CD14-positive monocyte (primary cell): ENCODE measurements at regions not wholly inside any gene's neighbourhood (a gene's known extent, or its start where the extent isn't known, plus 50 kb on each side); places are given as distances from the start of the nearest gene placed in this dataset.

ENCODE experiments used
- DNase-seq, 3 donors: peaks; one replicate each; pipeline ENCODE4 v3.0.0-alpha.2; 2011 to 2022
- H2AFZ ChIP-seq: 2 replicates; pipeline ENCODE4 v1.6.0; 2012; ENCODE audit warnings: mild to moderate bottlenecking, low read depth, low read length, inconsistent platforms; ENCODE audit not compliant: insufficient read depth, poor library complexity, severe bottlenecking
- H3K27ac ChIP-seq, 2 donors: 1 replicate in 1 of 2; 2 replicates in 1 of 2; pipeline ENCODE4 v1.5.1; 2012 to 2013; ENCODE audit warnings: low read length in 2 of 2, control low read depth in 1 of 2, inconsistent platforms in 1 of 2, low read depth in 1 of 2, mild to moderate bottlenecking in 1 of 2
- H3K27me3 ChIP-seq, 2 donors: one replicate each; pipeline versions ENCODE4 v1.6.0 to v1.6.1; 2011 to 2013; ENCODE audit warnings: low read length in 2 of 2; ENCODE audit not compliant: control insufficient read depth in 2 of 2, insufficient read depth in 2 of 2
- H3K36me3 ChIP-seq, 2 donors: replicated peaks in 1 of 2; 1 replicate in 1 of 2; 2 replicates in 1 of 2; pipeline versions ENCODE4 v1.5.1 to v1.6.1; 2012 to 2013; ENCODE audit warnings: low read length in 2 of 2, control low read depth in 1 of 2, inconsistent platforms in 1 of 2, mild to moderate bottlenecking in 1 of 2; ENCODE audit not compliant: insufficient read depth in 2 of 2, control insufficient read depth in 1 of 2
- H3K4me1 ChIP-seq, 2 donors: 1 replicate in 1 of 2; 2 replicates in 1 of 2; pipeline versions ENCODE4 v1.5.1 to v1.6.1; 2012 to 2013; ENCODE audit warnings: low read length in 2 of 2, control low read depth in 1 of 2, inconsistent platforms in 1 of 2, mild to moderate bottlenecking in 1 of 2, moderate library complexity in 1 of 2; ENCODE audit not compliant: insufficient read depth in 2 of 2, control insufficient read depth in 1 of 2
- H3K4me2 ChIP-seq: replicated peaks from 2 replicates; pipeline ENCODE3; 2012; ENCODE audit warnings: low read length, moderate library complexity, mild to moderate bottlenecking; ENCODE audit not compliant: poor library complexity, severe bottlenecking; ENCODE audit errors: extremely low read depth
- H3K4me3 ChIP-seq, 3 experiments: fragments of 200-600 bp in 1 of 3; sonication (generic) in 1 of 3; replicated peaks in 1 of 3; 1 replicate in 2 of 3; 2 replicates in 1 of 3; pipeline ENCODE4 v1.5.1; 2011 to 2013; ENCODE audit warnings: low read length in 3 of 3, mild to moderate bottlenecking in 3 of 3, control low read depth in 2 of 3, low read depth in 2 of 3, inconsistent platforms in 1 of 3, moderate library complexity in 1 of 3
- H3K79me2 ChIP-seq: 2 replicates; pipeline ENCODE4 v1.6.0; 2012; ENCODE audit warnings: mild to moderate bottlenecking, control low read depth, inconsistent platforms, low read length, moderate library complexity; ENCODE audit not compliant: insufficient read depth
- H3K9ac ChIP-seq: 2 replicates; pipeline ENCODE4 v1.6.0; 2017; ENCODE audit warnings: low read length, mild to moderate bottlenecking; ENCODE audit not compliant: insufficient read depth, poor library complexity, severe bottlenecking
- H3K9me3 ChIP-seq, 2 donors: replicated peaks in 1 of 2; 1 replicate in 1 of 2; 2 replicates in 1 of 2; pipeline versions ENCODE4 v1.5.1 to v1.6.1; 2012 to 2013; ENCODE audit warnings: low read length in 2 of 2, control low read depth in 1 of 2; ENCODE audit not compliant: control insufficient read depth in 1 of 2, insufficient read depth in 1 of 2
- H4K20me1 ChIP-seq: 2 replicates; pipeline ENCODE4 v1.6.0; 2012; ENCODE audit warnings: mild to moderate bottlenecking, low read length, control low read depth, moderate library complexity; ENCODE audit not compliant: insufficient read depth
- H3K27ac Mint-ChIP-seq, 7 donors: one replicate each; pipeline ENCODE4 v1.8.0; 2020; ENCODE audit warnings: mild to moderate bottlenecking in 7 of 7, mixed read lengths in 7 of 7, moderate library complexity in 6 of 7, inconsistent platforms in 2 of 7
- H3K27me3 Mint-ChIP-seq, 3 donors: one replicate each; pipeline ENCODE4 v1.8.0; 2021 to 2022; ENCODE audit warnings: low read depth in 3 of 3, mild to moderate bottlenecking in 3 of 3, mixed read lengths in 3 of 3, moderate library complexity in 3 of 3, inconsistent platforms in 1 of 3
- H3K36me3 Mint-ChIP-seq, 2 donors: one replicate each; pipeline ENCODE4 v1.8.0; 2020; ENCODE audit warnings: mixed read lengths in 2 of 2, inconsistent platforms in 1 of 2, mild to moderate bottlenecking in 1 of 2
- H3K4me1 Mint-ChIP-seq: one replicate; pipeline ENCODE4 v1.8.0; 2020; ENCODE audit warnings: mild to moderate bottlenecking, mixed read lengths
- H3K4me3 Mint-ChIP-seq, 2 donors: one replicate each; pipeline ENCODE4 v1.8.0; 2020; ENCODE audit warnings: mild to moderate bottlenecking in 2 of 2, mixed read lengths in 2 of 2, moderate library complexity in 1 of 2
- H3K9me3 Mint-ChIP-seq, 7 donors: one replicate each; pipeline ENCODE4 v1.8.0; 2020 to 2022; ENCODE audit warnings: mixed read lengths in 7 of 7, mild to moderate bottlenecking in 6 of 7, moderate library complexity in 6 of 7, inconsistent platforms in 2 of 7
- CTCF ChIP-seq: fragments of 200-600 bp; IDR thresholded peaks from one replicate; pipeline ENCODE4 v1.8.0; 2022; ENCODE audit warnings: antibody characterized with exemption, mild to moderate bottlenecking
- WGBS: methylation state at CpG from one replicate; pipeline ENCODE4 v1.1.5; 2013; ENCODE audit warnings: missing lambda C conversion rate; ENCODE audit not compliant: insufficient coverage; 5-methylcytosine and 5-hydroxymethylcytosine counted together
- intact Hi-C, 2 donors: fragments of 100-400 bp; cut with micrococcal nuclease; formaldehyde crosslinking; loops; one replicate each; pipeline versions ENCODE4 v1.15.0 to v1.15.1; 2023

- H2AFZ ChIP-seq, result no peak overlapping the region
- peaks cover 0 to 12% of the 10 kb centered on the region in 2 donors for H3K9me3 ChIP-seq
- peaks cover 0 to 4% of the 10 kb centered on the region in 2 donors for H3K36me3 Mint-ChIP-seq
- peaks cover 11% of the 10 kb centered on the region for H3K4me1 Mint-ChIP-seq
- 97% methylated on average over 5 of the region's 5 CpGs for WGBS
- H3K4me1 ChIP-seq, result peaks cover 1 to 9% of the 10 kb centered on the region in 2 donors
- DNase-seq, result no peak
- H3K4me2 ChIP-seq, result no peak overlapping the region
- H3K27me3 ChIP-seq, result no peaks in the 10 kb centered on the region
- no peak overlapping the region for H3K27ac Mint-ChIP-seq
- no peak overlapping the region for H3K9ac ChIP-seq
- H3K27me3 Mint-ChIP-seq, result peaks cover 8 to 13% (median 9%) of the 10 kb centered on the region in 3 donors
- H3K36me3 ChIP-seq, result no peaks in the 10 kb centered on the region
- no peak for TF ChIP-seq CTCF
- H3K9me3 Mint-ChIP-seq, result peaks cover 0 to 15% (median 6%) of the 10 kb centered on the region in 7 donors
- H3K27ac ChIP-seq, result no peak overlapping the region
- H3K4me3 Mint-ChIP-seq, result no peak overlapping the region
- intact Hi-C loops, result no loop called here
- H3K4me3 ChIP-seq, result no peak overlapping the region
- no peaks in the 10 kb centered on the region for H3K79me2 ChIP-seq
- no peaks in the 10 kb centered on the region for H4K20me1 ChIP-seq
These were observed 80.1 kb upstream of the SDK2 start for GRCh38 chr17:73724341-73724740.

GRCh38 chr17:73724990-73725389 is 80.7 kb upstream of the SDK2 start:
- Histone ChIP-seq H3K27ac (no peak overlapping the region), H3K27me3 (no peaks in the 10 kb centered on the region), H3K4me1 (peaks cover 1 to 7% of the 10 kb centered on the region in 2 donors), H4K20me1 (no peaks in the 10 kb centered on the region), H3K79me2 (no peaks in the 10 kb centered on the region), H3K9ac (no peak overlapping the region), H3K4me2 (no peak overlapping the region), H3K36me3 (no peaks in the 10 kb centered on the region), H3K9me3 (peaks cover under 1 to 15% of the 10 kb centered on the region in 2 donors), H2AFZ (no peak overlapping the region), H3K4me3 (no peak overlapping the region)
- Mint-ChIP-seq H3K27ac (peak overlapping the region in 1 of 7 donors; percentile 24), H3K9me3 (peaks cover 1 to 21% (median 7%) of the 10 kb centered on the region in 7 donors), H3K27me3 (peaks cover 9 to 12% (median 10%) of the 10 kb centered on the region in 3 donors), H3K36me3 (peaks cover 0 to 7% of the 10 kb centered on the region in 2 donors), H3K4me1 (peaks cover 6% of the 10 kb centered on the region), H3K4me3 (no peak overlapping the region)
- no peak for TF ChIP-seq CTCF
- intact Hi-C loops, result no loop called here
- no peak for DNase-seq
- no CpG with 5 or more reads among the region's 4 CpGs for WGBS
